Ovary (tissue), 7 donors: ENCODE measurements at regions not wholly inside any gene's neighbourhood (a gene's known extent, or its start where the extent isn't known, plus 50 kb on each side); places are given as distances from the start of the nearest gene placed in this dataset.
"Not testable (repeated sequence)": the region's sequence is repeated elsewhere in the genome, so short reads cannot be mapped to it uniquely, and the experiment has no call there.

Experiments used
- DNase-seq, 5 donors: peaks; one replicate each; pipeline ENCODE4 v3.0.0-alpha.2; 2019 to 2020
- H3K27ac ChIP-seq, 2 donors: fragments of 200-600 bp; one replicate each; pipeline versions ENCODE4 v1.5.1 to v1.8.0; 2019 to 2022
- H3K27me3 ChIP-seq: fragments of 200-600 bp; one replicate; pipeline ENCODE4 v1.8.0; 2022
- H3K36me3 ChIP-seq: fragments of 200-600 bp; sonication (generic); one replicate; pipeline ENCODE4 v1.5.1; 2019
- H3K4me1 ChIP-seq: one replicate; pipeline ENCODE4 v1.8.1; 2013; ENCODE audit warnings: mild to moderate bottlenecking, moderate library complexity; ENCODE audit not compliant: insufficient read depth
- H3K4me3 ChIP-seq: fragments of 200-600 bp; sonication (generic); one replicate; pipeline ENCODE4 v1.5.1; 2017
- H3K9me3 ChIP-seq, 2 donors: fragments of 200-600 bp in 1 of 2; sonication (generic) in 1 of 2; one replicate each; pipeline versions ENCODE4 v1.5.1 to v1.8.1; 2013 to 2019; ENCODE audit warnings: mild to moderate bottlenecking in 1 of 2, moderate library complexity in 1 of 2
- EP300 ChIP-seq: sonication (generic); formaldehyde crosslinking; IDR thresholded peaks from one replicate; pipeline ENCODE4 v1.6.1; 2017; ENCODE audit warnings: antibody characterized with exemption
- POLR2A ChIP-seq: fragments of 450-650 bp; IDR thresholded peaks from one replicate; pipeline ENCODE4 v1.6.1; 2017; ENCODE audit warnings: antibody characterized with exemption, mild to moderate bottlenecking, moderate library complexity
- WGBS, 3 donors: extraction: QIAGEN DNeasy Blood & Tissue Kit in 1 of 3; methylation state at CpG; one replicate each; pipeline versions ENCODE4 v1.1.5 to v1.1.7; 2013 to 2017; 5-methylcytosine and 5-hydroxymethylcytosine counted together
- intact Hi-C, 4 donors: fragments of 100-400 bp; cut with DNase I; formaldehyde crosslinking; loops; one replicate each; pipeline versions ENCODE4 v1.11.0 to v1.15.1; 2022 to 2023
- TF ChIP-seq, protein P1 (sequence below), 3 donors: fragments of 450-650 bp in 2 of 3; fragments of 200-600 bp in 1 of 3; IDR thresholded peaks; one replicate each; pipeline versions ENCODE4 v1.5.1 to v1.8.0; 2016 to 2022; ENCODE audit warnings: antibody characterized with exemption in 3 of 3, mild to moderate bottlenecking in 1 of 3
- donor health status: DM: no; HTN: no; CAD: no; lungs with moderate emphysema.
- donor health status: DM: no; HTN: no; CAD: no.
- donor health status: Bipolar disorder and iron deficiency.
- donor health status: DM: no; HTN: no; CAD: no.
- donor health status: DM: yes; HTN: yes; CAD: no.

DNA sequence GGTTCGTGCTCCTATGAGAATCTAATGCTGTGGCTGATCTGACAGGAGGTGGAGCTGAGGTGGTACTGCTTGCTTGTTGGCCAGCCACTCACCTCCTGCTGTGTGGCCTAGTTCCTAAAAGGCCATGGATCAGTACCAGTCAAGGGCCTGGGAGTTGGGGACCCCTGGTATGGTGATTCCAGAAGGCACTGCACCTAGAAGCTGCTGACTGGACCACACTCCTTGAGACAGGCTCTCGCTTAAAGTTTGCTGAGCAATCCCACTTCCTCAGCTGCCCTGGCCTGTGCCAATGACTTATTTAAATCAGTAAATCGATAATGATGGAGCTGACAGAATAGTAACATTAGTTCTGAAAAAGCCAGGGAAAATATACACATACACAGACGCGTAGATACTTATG, 98.6 kb upstream of the LYZL2 start:
- H3K4me1 ChIP-seq = no peaks in the 10 kb centered on the region
- intact Hi-C loops = no loop called here
- no peaks in the 10 kb centered on the region for H3K27me3 ChIP-seq
- TF ChIP-seq, protein P1, sequence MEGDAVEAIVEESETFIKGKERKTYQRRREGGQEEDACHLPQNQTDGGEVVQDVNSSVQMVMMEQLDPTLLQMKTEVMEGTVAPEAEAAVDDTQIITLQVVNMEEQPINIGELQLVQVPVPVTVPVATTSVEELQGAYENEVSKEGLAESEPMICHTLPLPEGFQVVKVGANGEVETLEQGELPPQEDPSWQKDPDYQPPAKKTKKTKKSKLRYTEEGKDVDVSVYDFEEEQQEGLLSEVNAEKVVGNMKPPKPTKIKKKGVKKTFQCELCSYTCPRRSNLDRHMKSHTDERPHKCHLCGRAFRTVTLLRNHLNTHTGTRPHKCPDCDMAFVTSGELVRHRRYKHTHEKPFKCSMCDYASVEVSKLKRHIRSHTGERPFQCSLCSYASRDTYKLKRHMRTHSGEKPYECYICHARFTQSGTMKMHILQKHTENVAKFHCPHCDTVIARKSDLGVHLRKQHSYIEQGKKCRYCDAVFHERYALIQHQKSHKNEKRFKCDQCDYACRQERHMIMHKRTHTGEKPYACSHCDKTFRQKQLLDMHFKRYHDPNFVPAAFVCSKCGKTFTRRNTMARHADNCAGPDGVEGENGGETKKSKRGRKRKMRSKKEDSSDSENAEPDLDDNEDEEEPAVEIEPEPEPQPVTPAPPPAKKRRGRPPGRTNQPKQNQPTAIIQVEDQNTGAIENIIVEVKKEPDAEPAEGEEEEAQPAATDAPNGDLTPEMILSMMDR (IDR thresholded peaks at IDR 0.05) = no peak
- H3K9me3 ChIP-seq = no peaks in the 10 kb centered on the region
- H3K4me3 ChIP-seq = no peak overlapping the region
- no peak for DNase-seq
- WGBS, 3 donors = 94 to 97% (median 96%) methylated on average over 5 of the region's 5 CpGs
- H3K36me3 ChIP-seq = no peaks in the 10 kb centered on the region
- H3K27ac ChIP-seq = no peak overlapping the region

DNA sequence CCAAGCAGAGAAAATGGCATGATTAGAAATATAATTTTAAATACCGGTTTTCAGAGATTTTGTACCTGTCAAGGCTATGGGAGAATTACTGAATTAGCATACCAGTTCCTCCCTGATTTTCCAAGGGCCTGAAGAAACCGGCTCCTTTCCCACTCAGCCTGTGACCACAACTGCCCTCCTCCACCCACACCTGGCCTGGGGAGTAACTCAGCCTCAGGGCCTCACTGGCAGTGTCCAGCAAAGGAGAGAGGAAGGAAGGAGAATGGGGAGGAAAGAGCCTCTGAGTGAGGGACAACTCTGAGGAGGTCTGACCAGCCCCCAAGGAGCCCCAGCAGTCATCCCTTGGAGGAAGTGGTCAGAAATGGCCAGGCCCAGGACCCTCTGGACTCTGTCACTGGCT, 98.0 kb upstream of the LYZL2 start:
- Histone ChIP-seq H3K9me3 (no peaks in the 10 kb centered on the region), H3K4me3 (no peak overlapping the region), H3K36me3 (no peaks in the 10 kb centered on the region), H3K27me3 (no peaks in the 10 kb centered on the region), H3K4me1 (no peaks in the 10 kb centered on the region), H3K27ac (no peak overlapping the region)
- 65 to 72% (median 71%) methylated on average over 2 of the region's 2 CpGs for WGBS, 3 donors
- intact Hi-C loops = no loop called here
- TF ChIP-seq POLR2A = no peak
- TF ChIP-seq, protein P1 (IDR thresholded peaks at IDR 0.05) = no peak
- no peak for TF ChIP-seq EP300
- no peak for DNase-seq

DNA sequence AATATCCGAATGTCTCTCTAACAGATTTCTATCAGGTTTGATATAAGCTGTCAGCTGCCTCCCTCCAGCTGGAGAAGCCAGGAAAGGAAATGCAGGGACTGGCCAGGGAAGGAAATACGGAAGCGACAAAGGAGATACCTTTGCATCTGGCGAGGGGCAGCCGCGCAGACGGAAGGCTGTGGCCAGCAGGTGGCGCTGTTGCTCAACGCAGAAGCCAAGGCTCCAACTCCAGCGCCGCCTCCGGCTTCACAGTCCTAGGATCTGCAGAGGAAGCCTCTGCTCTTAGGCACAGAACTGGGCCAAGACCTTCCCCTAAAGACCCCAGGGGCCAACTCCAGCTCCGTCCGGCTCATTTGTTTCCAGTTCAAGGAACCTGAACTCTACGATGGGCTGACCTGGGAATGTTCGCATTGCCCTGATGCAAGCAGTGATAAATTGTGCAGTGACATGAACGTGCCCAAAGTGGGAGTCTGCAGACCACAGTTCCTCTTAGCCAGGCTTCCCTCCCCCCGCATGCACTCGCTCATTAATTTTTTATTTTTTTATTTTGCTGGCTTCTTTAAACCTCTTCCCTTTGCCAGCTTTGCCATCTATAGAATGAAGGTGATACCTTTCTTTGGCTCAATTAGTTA, 97.3 kb upstream of the LYZL2 start:
- WGBS, 3 donors = 1 to 4% (median 3%) methylated on average over 18 to 19 of the region's 19 CpGs
- H3K36me3 ChIP-seq, H3K9me3 ChIP-seq, H3K4me1 ChIP-seq, H3K4me3 ChIP-seq, H3K27ac ChIP-seq, H3K27me3 ChIP-seq, intact Hi-C loops: not testable (repeated sequence)
- TF ChIP-seq, protein P1 (IDR thresholded peaks at IDR 0.05) = peak in 2 of 3 donors; percentile 24 to 72
- peak; percentile 66 to 89 (median 82) for DNase-seq

DNA sequence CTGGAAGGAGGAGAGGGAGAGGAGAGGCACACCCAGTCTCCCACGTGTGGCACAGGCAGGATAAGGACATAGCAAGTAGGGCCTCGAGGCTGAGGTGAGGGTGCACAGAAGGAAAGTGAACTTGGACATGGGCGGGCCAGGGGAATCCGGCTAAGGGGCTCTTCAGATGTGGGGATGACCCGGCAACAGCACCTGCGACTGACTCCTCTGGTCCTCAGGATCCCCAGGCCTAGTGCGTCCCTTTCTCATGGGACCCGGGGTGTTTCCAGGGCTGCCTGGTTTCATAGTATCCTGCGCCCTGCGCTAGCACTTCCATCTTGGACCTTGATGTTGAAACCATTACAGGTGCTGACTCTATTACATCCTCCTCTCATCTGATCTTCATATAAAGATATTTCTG, 96.1 kb upstream of the LYZL2 start:
- no peak for DNase-seq
- no peak for TF ChIP-seq EP300
- no peak for TF ChIP-seq POLR2A
- TF ChIP-seq, protein P1 (IDR thresholded peaks at IDR 0.05) = no peak
- intact Hi-C loops = no loop called here
- no peaks in the 10 kb centered on the region for H3K4me1 ChIP-seq
- no peaks in the 10 kb centered on the region for H3K36me3 ChIP-seq
- no peaks in the 10 kb centered on the region for H3K27me3 ChIP-seq
- H3K9me3 ChIP-seq = no peaks in the 10 kb centered on the region
- H3K4me3 ChIP-seq = no peak overlapping the region
- WGBS, 3 donors = 85 to 91% (median 91%) methylated on average over 10 of the region's 10 CpGs
- H3K27ac ChIP-seq = no peak overlapping the region

DNA sequence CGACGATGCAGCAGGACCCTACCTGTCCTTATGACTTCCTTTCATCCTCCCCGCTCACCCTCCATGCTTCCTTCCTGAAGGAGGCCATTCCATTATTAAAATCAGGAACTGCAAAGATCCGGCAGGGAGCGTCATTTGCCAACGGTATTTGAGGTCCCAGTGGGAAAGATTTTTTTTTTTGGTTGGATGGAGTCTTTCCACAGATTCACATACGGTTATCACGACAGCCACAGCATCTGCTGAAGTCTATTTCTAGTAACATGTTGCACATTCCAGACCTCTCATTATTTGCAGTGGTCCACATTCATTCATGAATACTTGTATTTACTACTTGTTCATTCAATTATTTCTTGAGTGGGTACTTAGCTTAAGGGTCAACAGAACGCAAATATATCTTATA, 94.7 kb upstream of the LYZL2 start:
- no peak for DNase-seq
- 63 to 64% (median 63%) methylated on average over 9 of the region's 9 CpGs for WGBS, 3 donors
- TF ChIP-seq, protein P1 (IDR thresholded peaks at IDR 0.05) = no peak
- TF ChIP-seq EP300 = no peak
- Histone ChIP-seq H3K27ac (no peak overlapping the region), H3K27me3 (no peaks in the 10 kb centered on the region), H3K9me3 (no peaks in the 10 kb centered on the region), H3K36me3 (no peaks in the 10 kb centered on the region), H3K4me3 (no peak overlapping the region), H3K4me1 (no peaks in the 10 kb centered on the region)
- intact Hi-C loops = no loop called here
